ENCODE measurements at regions not wholly inside any gene's neighbourhood (a gene's known extent, or its start where the extent isn't known, plus 50 kb on each side); places are given as distances from the start of the nearest gene placed in this dataset.

GRCh38 chr18:7482342-7482741, 84.8 kb upstream of the PTPRM start:
- TF ChIP-seq CTCF (conservative IDR thresholded peaks at IDR 0.05): no peak
- no peak for TF ChIP-seq EZH2 (IDR thresholded peaks at IDR 0.05; ENCODE audit: low read depth)

Measured in PC-9 (cell line).